HEK293T (cell line): ENCODE measurements at regions not wholly inside any gene's neighbourhood (a gene's known extent, or its start where the extent isn't known, plus 50 kb on each side); places are given as distances from the start of the nearest gene placed in this dataset.

Source experiments
- ARNT ChIP-seq: fragments of 450-650 bp; IDR thresholded peaks from 2 replicates; pipeline ENCODE4 v1.6.1; 2017; ENCODE audit warnings: mild to moderate bottlenecking
- BHLHE40 ChIP-seq: fragments of 450-650 bp; IDR thresholded peaks from 2 replicates; pipeline ENCODE4 v1.6.1; 2016; ENCODE audit warnings: mild to moderate bottlenecking, moderate library complexity, borderline replicate concordance
- CTBP1 ChIP-seq: fragments of 450-650 bp; IDR thresholded peaks from 2 replicates; pipeline ENCODE4 v1.6.1; 2016; ENCODE audit warnings: borderline replicate concordance
- FOXA1 ChIP-seq: fragments of 450-650 bp; IDR thresholded peaks from 2 replicates; pipeline ENCODE4 v1.6.1; 2016; ENCODE audit warnings: mild to moderate bottlenecking
- FOXM1 ChIP-seq: fragments of 450-650 bp; IDR thresholded peaks from 2 replicates; pipeline ENCODE4 v1.6.1; 2017; ENCODE audit warnings: mild to moderate bottlenecking, borderline replicate concordance
- L3MBTL2 ChIP-seq: fragments of 450-650 bp; conservative IDR thresholded peaks from 2 replicates; pipeline ENCODE4 v1.6.1; 2016; ENCODE audit warnings: mild to moderate bottlenecking
- LEF1 ChIP-seq: fragments of 450-650 bp; IDR thresholded peaks from 2 replicates; pipeline ENCODE4 v1.6.1; 2017; ENCODE audit warnings: mild to moderate bottlenecking, borderline replicate concordance
- NFRKB ChIP-seq: fragments of 450-650 bp; IDR thresholded peaks from 2 replicates; pipeline ENCODE4 v1.6.1; 2016; ENCODE audit warnings: mild to moderate bottlenecking, moderate library complexity
- SP1 ChIP-seq: fragments of 450-650 bp; IDR thresholded peaks from 2 replicates; pipeline ENCODE4 v1.6.1; 2017
- SUZ12 ChIP-seq: fragments of 450-650 bp; IDR thresholded peaks from 2 replicates; pipeline ENCODE4 v1.6.1; 2016; ENCODE audit warnings: mild to moderate bottlenecking
- TARDBP ChIP-seq: fragments of 450-650 bp; IDR thresholded peaks from 2 replicates; pipeline ENCODE4 v1.6.1; 2016
- ZNF384 ChIP-seq: fragments of 450-650 bp; IDR thresholded peaks from 2 replicates; pipeline ENCODE4 v1.6.1; 2016

DNA sequence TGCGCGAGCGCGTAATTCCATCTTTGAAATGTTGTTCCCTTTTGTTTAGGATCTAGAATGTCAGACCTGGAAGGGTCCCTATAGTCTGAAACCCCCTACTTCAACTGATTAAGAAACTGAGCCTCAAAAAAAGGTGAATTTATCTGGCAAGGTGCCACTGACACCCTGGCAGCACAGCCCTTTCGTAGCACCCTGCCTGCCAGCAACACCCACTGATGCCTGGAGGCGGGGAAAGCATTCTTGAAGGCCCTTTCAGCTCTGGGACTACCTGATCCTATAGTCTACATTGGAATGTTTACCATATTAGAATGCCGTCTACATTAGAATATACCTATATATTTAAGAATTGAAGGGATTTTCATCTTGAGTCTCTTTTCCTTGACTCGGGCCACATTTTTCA, 542.3 kb downstream of the BUD13 start:
- TF ChIP-seq CTBP1 = no peak
- TF ChIP-seq L3MBTL2 = no peak
- no peak for TF ChIP-seq BHLHE40
- TF ChIP-seq SP1 = no peak
- no peak for TF ChIP-seq FOXM1
- TF ChIP-seq ZNF384 = no peak
- TF ChIP-seq TARDBP = no peak
- no peak for TF ChIP-seq ARNT
- TF ChIP-seq FOXA1 = no peak
- no peak for TF ChIP-seq SUZ12
- no peak for TF ChIP-seq LEF1
- TF ChIP-seq NFRKB = no peak
